OCI-M2 (cell line): ENCODE measurements at regions not wholly inside any gene's neighbourhood (a gene's known extent, or its start where the extent isn't known, plus 50 kb on each side); places are given as distances from the start of the nearest gene placed in this dataset.
"Not testable (repeated sequence)": the region's sequence is repeated elsewhere in the genome, so short reads cannot be mapped to it uniquely, and the experiment has no call there.

Experiments used
- DNase-seq: peaks from one replicate; lab custom pipeline; 2025; ENCODE audit not compliant: unreplicated experiment; lab: John Stamatoyannopoulos, UW

GRCh38 chr1:173300061-173301044 is 93.2 kb upstream of the TNFSF4 start:
- DNase-seq, result no peak

GRCh38 chr1:173301507-173301906 is 94.4 kb upstream of the TNFSF4 start:
- DNase-seq, result no peak

DNA sequence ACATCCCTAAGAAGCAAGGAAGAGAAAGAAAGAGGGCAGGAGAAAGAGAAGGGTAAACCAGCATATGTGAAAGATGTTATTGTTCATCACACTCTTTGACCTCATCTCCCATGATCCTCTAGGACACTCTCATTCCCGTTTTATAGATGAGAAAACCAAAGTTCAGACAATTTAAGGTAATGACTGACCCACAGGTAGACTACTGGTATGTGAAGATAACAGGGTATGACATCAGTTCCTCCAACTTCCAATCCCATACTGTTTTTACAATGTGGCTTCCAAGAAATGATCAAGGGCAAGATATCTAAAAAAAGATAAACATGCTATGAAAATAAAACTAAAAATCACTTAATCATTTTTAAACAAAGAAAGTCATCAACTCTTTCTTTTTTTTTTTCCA is 95.2 kb upstream of the TNFSF4 start:
- DNase-seq, result no peak

DNA sequence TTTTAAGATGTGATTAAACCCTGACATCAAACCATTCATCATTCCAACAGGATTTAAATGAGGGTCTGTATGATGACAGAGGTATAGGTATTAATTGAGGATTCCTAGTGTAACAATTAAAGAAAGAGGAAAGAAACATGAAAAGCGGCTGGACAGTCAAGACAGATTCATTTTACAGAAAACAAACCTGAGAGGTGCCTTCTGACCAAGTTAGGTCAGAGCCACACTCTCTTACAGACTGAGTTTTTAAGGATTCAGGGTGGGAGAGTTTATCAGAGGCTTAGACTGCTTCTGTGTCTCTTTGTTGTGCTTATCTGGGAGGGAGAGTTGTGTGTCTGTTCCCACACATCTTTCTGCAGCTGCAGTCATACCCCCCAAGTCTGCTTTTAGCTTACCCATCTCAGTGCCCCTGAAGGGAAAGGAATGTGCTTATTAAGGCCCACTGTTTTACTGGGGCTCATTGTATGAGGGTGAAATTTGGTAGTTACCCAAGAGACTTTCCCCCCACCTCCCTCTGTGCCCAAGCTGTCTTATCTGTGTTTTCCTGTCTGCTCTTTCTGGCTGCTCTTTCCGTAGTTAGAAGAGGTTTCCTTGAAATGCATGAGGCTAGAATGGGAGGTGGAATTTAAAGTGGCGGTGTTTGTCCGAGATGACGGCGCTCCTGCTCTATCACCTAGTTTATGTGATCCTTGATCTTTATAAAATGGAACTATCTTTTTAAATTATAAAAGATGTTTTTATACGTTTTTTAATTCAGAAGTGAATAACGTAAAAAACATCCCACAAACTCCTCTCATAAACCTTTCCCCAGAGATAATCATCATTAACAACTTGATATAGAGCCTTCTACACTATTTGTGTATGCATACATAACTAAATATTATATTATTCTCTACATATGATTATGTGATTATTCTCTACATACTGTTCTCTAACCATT is 96.0 kb upstream of the TNFSF4 start:
- no peak for DNase-seq

- no peak for DNase-seq
Measured at GRCh38 chr1:173303984-173304383, 96.9 kb upstream of the TNFSF4 start.

DNA sequence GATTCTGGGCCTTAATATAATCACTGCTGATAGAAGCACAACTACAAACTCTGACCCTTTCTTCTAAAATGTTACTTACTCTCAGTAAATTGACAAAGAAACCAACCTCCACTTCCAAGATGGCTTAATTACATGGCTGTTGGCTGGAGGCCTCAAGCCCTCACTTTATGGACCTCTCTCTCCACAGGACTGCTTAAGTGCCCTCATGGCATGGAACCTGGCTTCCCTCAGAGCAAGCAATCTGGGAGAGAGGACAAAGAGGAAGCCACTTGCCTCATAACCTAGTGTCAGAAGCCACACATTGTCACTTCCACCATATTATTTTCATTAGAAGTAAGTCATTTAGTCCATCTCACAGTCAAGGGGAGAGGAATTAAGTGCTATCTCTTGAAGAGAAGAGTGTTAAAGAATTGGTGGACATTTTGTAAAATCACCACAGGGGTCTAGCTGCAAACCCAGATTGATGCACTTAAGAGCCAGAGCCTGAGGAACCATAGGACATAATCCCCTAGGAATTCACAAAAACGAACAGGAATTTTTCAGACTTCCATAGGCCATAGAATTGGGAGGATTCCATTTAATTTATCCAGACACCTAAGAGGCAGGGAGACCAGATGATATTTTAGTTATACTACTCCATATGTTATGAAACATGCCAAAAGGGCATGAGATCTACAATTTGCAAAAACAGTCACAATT is 97.5 kb upstream of the TNFSF4 start:
- no peak for DNase-seq

GRCh38 chr1:173307845-173308244 is 100.7 kb upstream of the TNFSF4 start:
- no peak for DNase-seq

DNA sequence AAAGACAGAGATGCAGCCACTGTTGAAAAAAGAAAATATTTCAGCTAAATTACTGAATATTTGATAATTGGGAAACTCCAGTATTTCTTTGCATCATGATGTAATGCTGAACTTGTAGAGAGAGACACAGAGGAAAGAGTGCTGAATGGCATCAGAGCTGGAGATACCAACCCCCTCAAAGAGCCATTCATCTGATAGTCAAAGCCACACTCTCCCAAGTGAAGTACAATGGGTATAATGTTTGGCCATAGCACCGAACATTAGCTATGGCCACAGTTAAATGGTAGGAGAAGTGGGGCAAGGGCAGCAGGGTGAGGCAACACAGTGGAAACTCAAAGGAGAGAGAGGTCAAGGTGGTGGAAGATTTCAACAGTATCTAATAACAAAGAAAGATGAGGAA is 107.5 kb upstream of the TNFSF4 start:
- DNase-seq, result no peak

DNA sequence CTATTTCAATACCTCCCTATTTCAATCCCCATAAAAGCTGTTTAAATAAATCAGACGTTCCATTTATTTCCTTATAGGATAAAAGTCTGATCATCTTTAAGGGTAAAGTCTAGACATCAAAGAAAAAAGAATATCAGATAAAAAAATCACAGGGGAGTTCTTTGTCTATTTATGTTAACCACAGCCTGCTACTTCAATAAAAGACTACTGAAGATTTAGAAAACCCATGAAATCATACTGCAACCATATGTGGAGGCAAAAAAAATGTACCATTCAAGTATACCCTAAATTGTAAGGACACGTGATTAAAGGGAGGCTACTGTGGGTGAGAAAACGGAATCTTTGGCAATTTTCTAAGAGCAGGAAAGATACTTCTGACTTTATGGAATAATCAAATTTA is 108.2 kb upstream of the TNFSF4 start:
- no peak for DNase-seq

GRCh38 chr1:173318788-173319187 is 111.7 kb upstream of the TNFSF4 start:
- DNase-seq, result no peak

- DNase-seq, result not testable (repeated sequence)
Measured at GRCh38 chr1:173324352-173324751, 117.2 kb upstream of the TNFSF4 start.

GRCh38 chr1:173327987-173328386 is 120.9 kb upstream of the TNFSF4 start:
- DNase-seq, result not testable (repeated sequence)

DNA sequence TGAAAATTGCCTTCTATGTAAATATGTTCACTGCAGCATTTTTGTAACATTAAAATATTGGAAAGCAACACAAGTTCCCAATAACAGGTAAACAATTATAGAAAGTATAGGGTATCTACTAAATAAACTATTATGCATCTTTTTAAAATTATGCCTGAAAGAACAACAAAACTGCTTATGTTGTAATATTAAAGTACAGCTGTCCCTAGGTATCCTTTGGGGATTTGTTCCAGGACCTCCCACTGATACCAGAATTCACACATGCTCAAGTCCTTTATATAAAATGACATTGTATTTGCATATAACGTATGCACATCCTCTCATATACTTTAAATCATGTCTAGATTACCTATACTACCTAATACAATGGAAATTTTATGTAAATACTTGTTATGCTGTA is 121.8 kb upstream of the TNFSF4 start:
- no peak for DNase-seq

- no peak for DNase-seq
Measured at GRCh38 chr1:173329726-173330125, 122.6 kb upstream of the TNFSF4 start.

GRCh38 chr1:173330149-173330951 is 123.2 kb upstream of the TNFSF4 start:
- no peak for DNase-seq

- DNase-seq, result not testable (repeated sequence)
Measured at GRCh38 chr1:173330952-173331548, 123.9 kb upstream of the TNFSF4 start.

DNA sequence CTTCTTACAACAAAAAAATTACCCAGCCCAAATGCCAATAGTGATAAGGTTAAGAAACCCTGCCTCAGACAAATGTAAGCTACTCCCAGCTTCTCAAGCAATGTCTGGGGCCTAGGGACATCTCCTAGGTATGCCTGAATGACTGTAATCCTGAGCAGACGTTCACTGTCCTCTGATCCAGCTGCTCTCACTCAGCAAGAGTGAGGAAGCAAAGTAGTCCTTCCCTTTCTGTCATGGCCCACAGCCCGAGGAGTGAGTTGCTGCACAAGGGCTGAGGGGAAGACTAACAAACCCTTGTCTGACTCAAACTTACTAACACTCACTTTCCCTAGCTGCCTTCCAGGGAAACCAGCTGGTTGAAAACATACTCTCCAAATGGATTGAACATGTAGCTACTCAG is 124.9 kb upstream of the TNFSF4 start:
- DNase-seq, result no peak

DNA sequence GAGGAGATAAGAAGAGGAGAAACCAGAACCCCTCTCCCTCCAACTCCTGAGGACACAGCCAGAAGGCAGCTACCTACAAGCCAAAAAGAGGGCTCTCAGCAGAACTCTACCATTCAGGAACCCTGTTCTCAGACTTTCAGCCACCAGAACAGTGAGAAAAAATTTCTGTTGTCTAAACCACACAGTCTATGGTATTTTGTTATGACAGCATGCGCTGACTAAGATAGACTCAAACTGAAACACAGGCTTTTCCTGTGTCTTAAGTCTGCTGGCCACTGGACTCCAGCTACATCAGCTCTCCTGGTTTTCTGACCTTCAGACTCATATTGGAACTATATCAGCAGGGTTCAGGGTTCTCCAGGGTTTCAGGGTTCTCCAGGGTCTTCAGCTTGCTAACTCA is 126.5 kb upstream of the TNFSF4 start:
- no peak for DNase-seq

DNA sequence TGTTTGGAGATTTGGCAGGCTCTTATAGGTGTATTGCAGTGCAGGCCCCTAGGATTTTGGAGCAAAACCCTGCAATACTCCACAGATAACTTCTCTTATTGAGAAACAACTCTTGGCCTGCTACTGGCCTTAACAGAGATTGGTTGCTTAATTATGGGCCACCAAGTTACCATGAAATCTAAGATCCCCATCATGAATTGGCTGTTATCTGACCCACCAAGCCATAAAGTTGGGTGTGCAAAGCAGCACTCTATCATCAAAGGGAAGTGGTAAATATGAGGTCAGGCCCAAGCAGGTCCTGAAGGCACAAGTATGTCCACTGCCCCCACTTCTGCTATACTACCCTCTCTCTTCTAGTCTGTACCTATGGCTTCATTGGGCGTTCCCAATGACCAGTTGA is 130.0 kb upstream of the TNFSF4 start:
- no peak for DNase-seq

- no peak for DNase-seq
Measured at GRCh38 chr1:173341307-173341706, 134.2 kb upstream of the TNFSF4 start.
